ENCODE measurements at regions not wholly inside any gene's neighbourhood (a gene's known extent, or its start where the extent isn't known, plus 50 kb on each side); places are given as distances from the start of the nearest gene placed in this dataset.

- TF ChIP-seq, protein P1, sequence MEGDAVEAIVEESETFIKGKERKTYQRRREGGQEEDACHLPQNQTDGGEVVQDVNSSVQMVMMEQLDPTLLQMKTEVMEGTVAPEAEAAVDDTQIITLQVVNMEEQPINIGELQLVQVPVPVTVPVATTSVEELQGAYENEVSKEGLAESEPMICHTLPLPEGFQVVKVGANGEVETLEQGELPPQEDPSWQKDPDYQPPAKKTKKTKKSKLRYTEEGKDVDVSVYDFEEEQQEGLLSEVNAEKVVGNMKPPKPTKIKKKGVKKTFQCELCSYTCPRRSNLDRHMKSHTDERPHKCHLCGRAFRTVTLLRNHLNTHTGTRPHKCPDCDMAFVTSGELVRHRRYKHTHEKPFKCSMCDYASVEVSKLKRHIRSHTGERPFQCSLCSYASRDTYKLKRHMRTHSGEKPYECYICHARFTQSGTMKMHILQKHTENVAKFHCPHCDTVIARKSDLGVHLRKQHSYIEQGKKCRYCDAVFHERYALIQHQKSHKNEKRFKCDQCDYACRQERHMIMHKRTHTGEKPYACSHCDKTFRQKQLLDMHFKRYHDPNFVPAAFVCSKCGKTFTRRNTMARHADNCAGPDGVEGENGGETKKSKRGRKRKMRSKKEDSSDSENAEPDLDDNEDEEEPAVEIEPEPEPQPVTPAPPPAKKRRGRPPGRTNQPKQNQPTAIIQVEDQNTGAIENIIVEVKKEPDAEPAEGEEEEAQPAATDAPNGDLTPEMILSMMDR (IDR thresholded peaks at IDR 0.05; ENCODE audit: low read length), result no peak
- no peak for TF ChIP-seq EZH2 (IDR thresholded peaks at IDR 0.05; ENCODE audit: borderline replicate concordance, low read length)
Measured at GRCh38 chr6:76250666-76251065, 178.2 kb upstream of the IMPG1 start.

All from OCI-LY1 (cell line).